B cell (primary cell): ENCODE measurements at regions not wholly inside any gene's neighbourhood (a gene's known extent, or its start where the extent isn't known, plus 50 kb on each side); places are given as distances from the start of the nearest gene placed in this dataset.

Source experiments
- CTCF ChIP-seq: fragments of 200-600 bp; IDR thresholded peaks from one replicate; pipeline ENCODE4 v1.8.0; 2022; ENCODE audit warnings: antibody characterized with exemption, mild to moderate bottlenecking
- EZH2 ChIP-seq: IDR thresholded peaks from 2 replicates; pipeline ENCODE4 v1.6.1; 2012; ENCODE audit warnings: borderline replicate concordance, low read depth, mild to moderate bottlenecking, moderate library complexity, low read length; ENCODE audit not compliant: insufficient read depth, poor library complexity, severe bottlenecking

GRCh38 chr16:79500866-79501265 lies 99.7 kb downstream of the MAF start:
- TF ChIP-seq CTCF (no peak), EZH2 (no peak)
